ENCODE measurements at regions not wholly inside any gene's neighbourhood (a gene's known extent, or its start where the extent isn't known, plus 50 kb on each side); places are given as distances from the start of the nearest gene placed in this dataset.

DNA sequence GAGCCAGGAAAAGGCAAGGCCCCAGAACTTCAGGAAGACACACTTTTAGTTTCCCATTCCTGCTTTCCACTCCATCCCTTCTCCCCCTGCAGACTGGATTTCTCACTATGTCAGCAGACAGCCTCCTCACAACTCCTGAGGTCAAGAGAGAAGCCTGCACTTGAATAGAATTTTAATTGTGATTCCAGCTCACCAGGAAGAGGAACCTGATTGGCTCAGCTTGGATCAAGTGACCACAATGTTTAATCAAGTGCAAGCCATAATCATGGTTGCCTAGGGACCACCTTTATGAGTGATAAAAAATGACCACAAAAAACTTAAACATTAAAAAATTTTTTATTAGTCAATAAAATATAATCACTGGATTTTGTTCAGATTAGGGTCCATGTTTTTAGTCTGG lies 244.7 kb upstream of the RHOBTB1 start:
- DNase-seq (ENCODE audit: low read depth) = peak; percentile 11

DNA sequence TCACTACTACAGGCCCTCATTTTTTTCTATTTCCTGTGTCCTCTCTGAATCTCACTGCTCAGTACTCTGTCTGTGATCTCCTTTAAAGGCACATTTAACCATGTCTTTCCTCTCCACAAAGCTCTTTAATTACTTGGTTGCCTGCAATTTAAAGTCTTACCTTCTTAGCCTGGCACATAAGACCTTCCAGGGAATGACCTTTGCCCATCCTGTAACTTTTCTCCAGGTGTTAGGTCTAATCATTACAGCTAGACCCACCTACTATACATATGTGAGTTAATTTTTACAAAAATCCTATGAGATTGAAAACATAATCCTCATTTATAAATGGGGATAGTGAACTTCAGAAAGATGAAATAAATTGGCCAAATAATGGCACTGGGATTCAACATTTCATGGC lies 244.1 kb upstream of the RHOBTB1 start:
- DNase-seq (ENCODE audit: low read depth) = no peak

DNA sequence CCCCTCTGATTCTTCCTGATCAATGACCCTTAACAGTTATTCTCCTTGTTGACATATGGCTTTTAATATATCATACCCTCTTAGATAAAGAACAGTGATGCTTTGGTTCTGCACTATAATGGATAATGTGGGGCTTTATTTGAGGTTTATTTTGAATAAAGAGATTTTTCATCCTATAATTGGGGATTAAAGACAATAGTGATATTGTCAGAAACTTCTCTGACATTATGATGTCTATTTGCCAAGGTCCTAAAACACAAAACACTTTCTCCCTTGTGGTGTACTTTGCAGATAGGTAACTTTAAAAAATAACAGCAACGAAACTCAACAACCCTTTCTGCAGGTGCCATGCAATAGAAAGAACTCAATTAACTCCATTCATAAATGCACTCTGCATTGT lies 243.6 kb upstream of the RHOBTB1 start:
- DNase-seq (ENCODE audit: low read depth) = no peak

DNA sequence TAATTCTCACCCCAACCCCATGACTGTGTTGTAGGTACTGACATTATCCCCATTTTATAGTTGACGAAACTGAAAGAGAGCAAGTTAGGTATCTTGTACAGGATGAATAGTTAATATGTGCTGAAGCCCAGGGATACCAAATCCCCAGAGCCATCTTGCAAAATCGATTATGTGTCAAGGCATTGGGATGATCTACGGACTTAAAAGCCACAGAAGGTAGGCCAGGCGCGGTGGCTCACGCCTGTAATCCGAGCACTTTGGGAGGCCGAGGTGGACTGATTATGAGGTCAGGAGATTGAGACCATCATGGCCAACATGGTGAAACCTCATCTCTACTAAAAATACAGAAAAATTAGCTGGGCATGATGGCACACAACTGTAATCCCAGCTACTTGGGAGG lies 242.4 kb upstream of the RHOBTB1 start:
- no peak for DNase-seq (ENCODE audit: low read depth)

DNA sequence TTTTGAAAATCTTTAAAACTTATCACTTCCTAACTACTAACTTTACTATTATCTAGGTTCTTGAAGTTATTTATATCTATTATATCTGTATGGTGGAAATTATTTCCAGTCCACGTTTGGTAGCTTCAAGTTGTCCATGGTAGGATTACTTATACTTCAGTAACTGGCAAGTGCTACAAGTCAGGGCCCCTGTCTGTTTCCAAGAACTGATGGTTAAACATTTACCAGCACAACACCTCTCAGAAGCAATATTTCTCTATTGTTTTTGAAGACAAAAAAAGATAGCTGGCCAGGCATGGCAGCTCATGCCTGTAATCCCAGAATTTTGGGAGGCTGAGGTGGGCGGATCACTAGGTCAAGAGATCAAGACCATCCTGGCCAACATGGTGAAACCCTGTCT lies 240.4 kb upstream of the RHOBTB1 start:
- no peak for DNase-seq (ENCODE audit: low read depth)

DNA sequence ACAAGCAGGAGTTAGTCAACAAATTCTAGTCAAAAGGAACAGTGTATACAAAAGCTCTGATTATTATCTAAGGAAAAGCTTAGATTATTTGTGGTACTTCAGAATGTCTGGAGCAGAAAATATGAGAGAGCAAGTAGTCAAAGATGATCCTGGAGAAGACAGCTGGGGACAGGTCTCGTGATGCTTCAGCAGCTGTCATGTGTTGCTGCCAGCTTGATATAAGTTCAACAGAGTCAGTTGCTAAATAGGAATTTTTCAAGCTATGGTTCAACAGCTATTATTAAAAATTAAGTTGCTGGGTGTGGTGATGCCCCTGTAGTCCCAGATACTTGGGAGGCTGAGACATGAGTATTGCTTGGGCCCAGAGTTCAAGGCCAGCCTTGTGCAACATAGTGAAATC lies 240.0 kb upstream of the RHOBTB1 start:
- DNase-seq (ENCODE audit: low read depth) = no peak

DNA sequence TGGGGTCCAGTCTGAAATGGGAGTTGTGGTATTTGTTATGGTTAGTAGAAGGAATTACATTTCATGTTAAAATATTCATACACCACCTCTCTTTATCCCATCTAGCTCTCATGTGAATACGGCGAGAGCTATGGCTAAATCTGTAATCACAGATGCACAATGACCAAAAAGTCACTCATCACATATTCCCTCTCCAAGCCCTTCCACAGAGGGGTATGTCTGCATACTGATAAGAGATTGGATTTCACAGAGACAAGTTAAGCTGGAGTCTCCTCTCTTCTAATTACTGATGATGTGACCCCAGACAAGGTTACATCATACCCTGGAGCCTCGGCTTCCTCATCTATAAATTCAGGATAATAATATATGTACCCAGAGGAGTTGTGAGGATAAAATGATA lies 237.8 kb upstream of the RHOBTB1 start:
- no peak for DNase-seq (ENCODE audit: low read depth)

DNA sequence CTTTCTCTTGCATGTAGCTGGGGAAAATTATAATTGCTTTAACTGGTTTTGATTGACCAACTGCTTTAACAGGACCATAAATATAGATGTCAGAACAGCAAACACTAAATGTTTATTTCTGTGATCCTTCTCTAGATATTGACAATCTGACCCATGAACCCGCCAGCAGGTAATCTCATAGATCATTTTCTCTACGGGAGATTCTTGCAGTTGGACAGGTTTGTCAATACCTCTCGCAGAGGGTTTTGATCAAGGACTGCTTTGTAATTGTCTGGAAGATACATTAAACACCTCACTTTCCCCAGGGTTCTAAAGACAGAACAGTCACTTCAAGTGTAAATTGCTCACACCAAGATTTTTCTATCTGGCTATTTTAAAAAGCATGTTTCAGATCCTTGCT lies 235.8 kb upstream of the RHOBTB1 start:
- no peak for DNase-seq (ENCODE audit: low read depth)

DNA sequence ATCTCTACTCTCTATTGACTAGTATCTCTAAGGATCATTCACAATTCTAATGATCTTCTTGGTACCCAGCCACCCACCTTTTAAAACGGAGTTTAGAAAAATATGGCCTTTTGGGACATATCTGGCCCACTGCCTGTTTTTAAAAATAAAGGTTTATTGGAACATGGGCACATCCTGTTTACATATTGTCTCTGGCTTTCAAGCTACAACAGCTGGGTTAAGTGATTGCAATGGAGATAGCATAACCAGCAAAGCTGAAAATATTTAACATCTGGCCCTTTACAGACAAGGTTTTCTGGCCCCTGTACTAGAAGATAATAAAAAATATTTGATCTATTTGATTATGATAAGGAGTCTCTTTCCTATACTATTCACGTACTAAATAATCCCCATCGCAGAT lies 232.4 kb upstream of the RHOBTB1 start:
- no peak for DNase-seq (ENCODE audit: low read depth)

DNA sequence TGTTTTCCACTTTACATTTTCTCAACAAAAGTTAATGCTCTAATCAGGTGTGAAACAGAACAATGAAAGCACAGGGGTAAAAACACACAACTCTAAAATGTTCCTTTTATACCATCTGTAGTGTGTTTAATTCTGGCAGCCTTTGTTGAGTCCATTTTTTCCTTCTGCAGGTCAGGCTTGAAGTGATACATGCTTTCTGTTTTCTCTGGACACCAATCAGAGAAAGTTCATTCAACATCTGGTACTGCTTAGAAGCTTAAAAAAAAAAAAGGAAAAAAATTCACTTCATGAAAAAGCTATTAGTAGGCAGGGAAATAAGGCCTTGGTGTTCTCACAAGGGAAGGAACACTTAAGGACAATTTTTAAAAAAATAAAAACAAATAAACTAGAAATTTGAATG lies 231.3 kb upstream of the RHOBTB1 start:
- DNase-seq (ENCODE audit: low read depth) = no peak

DNA sequence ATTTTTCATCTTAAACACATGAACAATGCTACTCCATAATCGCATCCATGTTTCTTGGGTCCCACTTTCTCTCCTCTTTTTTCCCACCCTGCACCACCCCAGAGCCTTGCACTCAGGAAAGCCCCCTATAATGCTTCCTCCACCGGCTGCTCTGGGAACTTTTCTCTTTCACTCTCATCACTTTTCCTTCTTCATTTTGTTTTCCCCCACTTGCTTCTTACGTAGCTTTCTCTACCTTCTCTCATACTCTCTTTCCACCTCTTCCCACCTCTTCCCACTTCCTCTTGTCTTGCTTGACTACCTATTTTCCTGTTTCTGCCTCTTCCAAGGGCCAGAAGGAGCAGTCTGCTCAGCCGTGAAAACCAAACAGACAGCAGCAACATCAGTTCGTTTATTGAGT lies 229.5 kb upstream of the RHOBTB1 start:
- no peak for DNase-seq (ENCODE audit: low read depth)

DNA sequence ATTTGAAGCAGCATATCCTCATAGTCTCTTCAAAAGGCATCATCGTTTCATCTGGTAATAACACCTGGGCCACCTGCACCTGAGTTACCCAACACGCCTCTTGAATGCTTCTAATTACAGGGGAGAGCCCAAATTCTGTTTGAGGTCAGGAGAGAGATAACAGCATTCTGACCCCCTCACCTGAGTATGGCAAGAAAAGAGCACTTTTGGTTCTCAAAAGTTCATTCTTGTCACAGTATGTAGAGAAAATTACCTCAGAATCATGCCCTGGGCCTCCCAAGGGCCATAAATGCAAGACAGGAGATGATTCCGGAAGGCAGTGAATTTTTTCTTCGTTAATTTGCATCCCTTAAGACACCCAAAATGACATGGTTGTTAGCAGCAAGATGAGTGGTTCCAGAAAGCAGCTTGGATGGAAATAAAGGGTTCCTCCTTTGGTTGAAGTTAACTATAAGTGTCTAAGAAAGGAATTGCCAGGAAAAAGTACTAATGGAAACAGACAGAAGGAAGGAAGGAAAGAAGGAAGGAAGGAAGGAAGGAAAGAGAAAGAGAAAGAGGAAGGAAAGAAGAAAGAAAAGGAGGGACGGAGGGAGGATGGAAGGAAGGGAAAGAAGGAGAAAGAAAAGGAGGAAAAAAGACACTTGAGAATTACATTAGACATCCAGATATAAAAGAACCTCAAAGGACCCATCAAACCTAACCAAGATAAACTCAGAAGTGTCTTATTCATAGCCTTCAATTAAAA lies 228.4 kb upstream of the RHOBTB1 start:
- DNase-seq (ENCODE audit: low read depth) = no peak

DNA sequence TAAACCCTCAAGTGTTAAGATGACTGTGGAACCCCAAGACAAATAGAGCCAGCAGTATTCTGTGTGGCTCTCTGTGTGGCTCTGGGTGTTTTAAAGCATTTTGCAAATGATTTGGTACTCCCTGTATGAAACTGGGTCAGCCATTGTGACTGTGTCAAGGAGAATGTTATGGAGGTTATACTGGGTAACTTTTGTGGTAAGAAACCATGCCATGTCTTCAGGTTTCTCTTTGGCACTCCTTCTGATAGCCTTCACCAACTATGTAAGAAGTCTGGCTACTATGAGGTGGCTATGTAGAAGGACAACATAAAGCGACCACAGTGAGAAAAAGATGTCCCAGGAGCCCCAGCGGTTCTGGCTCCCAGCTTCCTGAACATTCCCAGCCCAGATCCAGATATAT lies 226.6 kb upstream of the RHOBTB1 start:
- no peak for DNase-seq (ENCODE audit: low read depth)

DNA sequence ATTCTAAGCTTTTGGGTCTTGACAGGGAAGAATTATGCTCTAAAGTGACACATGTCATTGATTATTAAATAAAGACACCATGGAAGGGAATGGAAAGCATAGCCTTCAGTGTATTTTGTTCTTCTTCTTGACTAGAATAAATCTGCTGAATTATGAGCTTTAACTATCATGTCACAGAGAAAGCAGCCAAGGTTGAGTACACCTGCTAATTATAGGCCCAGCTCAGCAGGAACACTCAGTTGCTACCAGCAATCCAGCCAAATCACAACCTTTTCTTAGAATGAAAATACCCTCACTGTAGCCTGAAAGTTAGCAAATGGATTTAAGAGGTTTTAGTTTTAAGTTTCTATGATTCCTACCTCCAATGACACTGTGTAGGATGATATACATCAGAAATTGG lies 225.3 kb upstream of the RHOBTB1 start:
- no peak for DNase-seq (ENCODE audit: low read depth)

DNA sequence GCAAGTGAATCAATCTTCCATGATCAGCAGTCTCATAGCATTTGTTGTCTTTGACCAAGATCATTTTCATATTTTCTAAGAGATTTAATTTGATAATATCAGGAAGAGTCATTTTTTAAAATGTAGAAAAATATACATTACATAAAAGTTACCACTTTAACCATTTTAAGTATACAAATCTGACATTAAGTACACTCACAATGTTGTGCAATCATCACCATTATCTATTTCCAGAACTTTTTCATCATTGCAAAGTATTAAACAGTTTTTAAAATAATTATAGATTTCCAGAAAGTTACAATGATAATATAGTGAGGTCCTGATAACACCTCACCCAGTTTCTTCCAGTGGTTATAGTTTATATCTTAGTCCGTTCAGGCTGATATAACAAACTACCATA lies 222.5 kb upstream of the RHOBTB1 start:
- DNase-seq (ENCODE audit: low read depth) = no peak

DNA sequence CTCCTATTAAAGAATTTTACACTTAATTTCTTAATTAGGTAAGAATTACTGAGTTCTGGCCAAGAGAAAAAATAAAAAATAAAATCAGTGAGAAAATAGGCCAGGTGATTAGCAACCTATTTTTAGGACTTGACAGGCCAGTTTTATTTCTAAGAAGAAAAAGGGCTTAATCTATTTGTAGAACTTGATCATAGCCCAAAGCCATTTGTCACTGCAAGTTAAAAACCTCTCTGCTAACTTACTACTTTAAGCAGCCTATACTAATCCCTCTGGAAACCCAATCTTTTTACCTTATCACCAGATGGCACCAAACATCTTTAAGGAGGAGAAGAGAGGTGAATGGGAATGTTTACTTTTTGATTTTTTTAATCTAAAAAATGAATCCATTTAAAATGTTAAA lies 222.1 kb upstream of the RHOBTB1 start:
- peak; percentile 3 for DNase-seq (ENCODE audit: low read depth)

DNA sequence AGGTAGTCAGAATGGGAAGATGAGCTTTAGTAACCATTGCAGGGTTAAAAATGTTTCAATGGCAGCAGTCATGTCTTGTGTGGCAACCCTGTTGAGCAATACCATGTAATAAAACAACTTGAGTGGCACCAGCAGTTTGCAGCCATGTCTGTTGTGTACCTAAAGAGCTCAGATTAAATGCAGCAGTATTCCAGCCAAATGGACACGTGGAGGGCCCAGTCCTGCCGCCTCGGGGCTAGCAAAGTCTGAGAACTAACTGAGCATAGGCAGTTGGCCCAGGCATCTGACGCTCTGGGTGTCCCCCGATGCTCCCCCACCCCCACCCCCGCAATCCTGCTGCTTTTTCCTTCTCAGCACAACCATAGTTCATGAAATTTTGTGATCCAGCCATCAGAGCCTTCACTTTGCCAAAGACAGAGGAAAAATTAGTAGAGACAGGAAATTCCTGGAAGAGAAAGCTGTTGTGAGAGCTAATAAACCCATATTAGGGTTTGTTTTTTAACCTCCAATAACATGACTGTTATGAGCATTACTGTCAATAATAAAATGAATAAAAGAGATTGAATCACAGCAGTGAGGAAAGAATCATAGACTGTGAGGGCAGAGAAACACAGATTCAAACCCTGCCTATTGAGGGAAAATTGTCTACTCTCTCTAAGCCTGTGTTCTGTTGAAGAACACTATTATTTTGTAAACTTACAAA lies 220.6 kb upstream of the RHOBTB1 start:
- peak; percentile 10 for DNase-seq (ENCODE audit: low read depth)

DNA sequence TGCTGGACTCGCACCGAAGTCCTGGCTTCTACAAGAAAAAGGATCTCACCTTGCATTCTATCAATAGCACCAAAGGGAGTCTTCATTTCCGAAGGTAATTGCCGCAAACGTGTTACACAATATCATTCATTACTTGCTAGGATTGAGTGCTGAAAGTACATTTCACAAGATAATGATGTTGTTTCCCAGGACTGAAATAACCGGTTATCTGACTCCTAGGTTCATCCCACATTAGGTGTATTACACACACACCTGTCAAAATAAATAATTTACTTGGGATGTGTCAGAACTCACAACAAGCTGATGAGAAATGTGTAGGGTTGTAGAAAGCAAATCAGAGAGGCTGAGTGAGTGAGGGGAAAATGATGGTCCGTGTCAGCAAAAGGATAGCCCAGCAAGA lies 219.4 kb upstream of the RHOBTB1 start:
- no peak for DNase-seq (ENCODE audit: low read depth)

DNA sequence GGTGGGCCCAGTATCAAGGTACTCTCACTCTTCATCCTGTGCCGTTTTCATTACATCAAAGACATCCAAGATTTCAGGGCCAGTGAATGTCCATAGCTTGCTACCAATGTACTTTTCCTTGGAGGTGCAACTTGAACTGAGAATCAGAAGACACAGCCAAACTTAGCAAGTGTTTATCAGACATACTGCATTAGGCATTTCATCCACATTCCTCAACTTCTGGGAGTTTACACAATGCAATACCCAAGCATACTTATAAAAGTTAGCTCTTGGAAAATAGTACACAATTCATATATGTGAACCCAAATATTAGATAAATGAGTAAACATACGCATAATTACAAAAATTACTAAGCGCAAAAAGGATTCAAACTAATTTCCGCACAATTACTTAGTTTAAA lies 216.3 kb upstream of the RHOBTB1 start:
- DNase-seq (ENCODE audit: low read depth) = no peak

DNA sequence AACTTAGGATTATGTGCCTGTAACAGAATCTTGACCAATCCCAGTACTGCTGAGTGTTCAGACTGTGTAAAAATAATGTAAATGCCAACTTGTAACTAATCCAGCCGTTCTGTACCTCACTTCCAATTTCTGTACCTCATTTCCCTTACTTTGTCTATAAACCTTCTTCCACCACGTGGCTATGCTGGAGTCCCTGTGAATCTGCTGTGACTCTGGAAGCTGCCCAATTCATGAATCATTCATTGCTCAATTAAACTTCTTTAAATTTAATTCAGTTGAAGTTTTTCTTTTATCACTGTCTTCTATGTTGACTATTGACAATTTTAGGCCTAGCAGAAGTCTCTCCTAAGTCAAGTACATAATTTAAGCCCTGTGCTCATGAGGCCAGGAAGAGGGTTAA lies 215.3 kb upstream of the RHOBTB1 start:
- DNase-seq (ENCODE audit: low read depth) = peak; percentile 71

DNA sequence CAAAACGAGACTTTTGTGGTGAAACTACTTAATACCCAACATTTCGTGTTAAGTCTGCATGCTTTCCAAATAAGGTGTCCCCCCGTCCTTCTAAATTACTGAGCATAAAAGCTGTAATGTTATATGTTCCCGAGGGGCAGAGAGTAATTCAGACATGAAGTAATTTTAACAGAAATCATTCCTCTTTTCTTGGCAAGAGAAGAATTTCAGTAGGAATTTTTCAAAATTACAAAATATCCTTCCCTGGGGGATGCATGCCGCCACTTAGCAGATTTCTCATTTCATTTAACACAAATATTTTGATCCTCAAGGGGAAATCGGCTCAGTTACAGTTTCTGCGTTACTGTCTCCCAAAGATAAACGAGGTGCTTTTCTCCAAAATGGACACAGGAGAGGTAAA lies 213.2 kb upstream of the RHOBTB1 start:
- DNase-seq (ENCODE audit: low read depth) = no peak

DNA sequence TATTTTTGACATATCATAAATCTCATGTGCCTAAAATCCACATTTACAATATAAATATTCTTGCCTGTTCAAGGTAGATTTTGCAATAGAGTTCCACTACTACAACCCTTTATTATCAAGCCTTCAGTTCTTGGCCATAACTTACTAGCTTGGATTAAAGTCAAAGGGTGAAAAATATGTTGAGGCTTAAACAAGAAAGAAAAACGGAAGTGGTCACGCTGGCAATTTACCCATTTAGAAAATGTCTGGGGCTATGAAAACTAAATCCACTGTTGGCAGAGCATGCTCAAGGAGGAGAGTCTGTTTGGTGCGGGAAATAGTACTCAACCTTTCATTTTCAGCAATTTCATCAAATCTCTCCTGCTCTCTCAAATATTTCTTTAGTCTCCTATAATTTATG lies 209.8 kb upstream of the RHOBTB1 start:
- DNase-seq (ENCODE audit: low read depth) = peak; percentile 31

DNA sequence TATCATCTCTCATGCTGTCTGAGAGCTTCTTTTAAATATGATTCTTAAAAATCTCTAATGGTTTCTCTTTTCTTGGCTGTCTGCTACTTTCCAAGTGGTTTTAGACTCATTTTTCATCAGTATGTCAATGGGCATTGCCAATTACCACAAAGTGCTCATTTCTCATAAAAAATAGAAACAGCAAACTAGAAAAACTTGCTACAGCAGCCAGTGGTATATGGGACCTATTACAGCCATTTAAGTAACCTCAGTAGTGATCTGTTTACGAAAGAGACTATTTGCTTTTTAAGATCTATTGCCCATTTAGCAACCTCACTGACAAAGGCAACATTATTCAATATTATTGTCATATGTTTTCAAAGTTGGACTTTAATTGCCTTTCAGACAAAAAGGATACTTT lies 207.1 kb upstream of the RHOBTB1 start:
- DNase-seq (ENCODE audit: low read depth) = no peak

DNA sequence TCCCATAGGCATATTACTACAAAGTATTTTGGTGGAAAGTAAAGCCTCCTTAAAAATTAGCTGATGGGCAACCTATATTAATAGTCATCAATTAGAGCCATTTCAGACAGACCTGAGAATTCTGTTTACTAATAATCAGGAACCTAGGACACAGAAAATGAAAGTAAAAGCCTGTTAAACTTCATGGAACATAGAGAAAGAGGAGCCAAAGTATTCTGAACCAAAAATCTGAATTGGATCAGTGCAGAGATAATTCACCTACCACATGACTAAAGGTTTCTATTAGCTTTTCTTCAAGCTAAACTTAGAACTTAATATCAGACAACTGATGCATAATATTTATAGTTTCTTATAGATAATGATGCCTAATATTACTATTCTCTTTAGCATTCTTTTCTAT lies 204.5 kb upstream of the RHOBTB1 start:
- no peak for DNase-seq (ENCODE audit: low read depth)
